NB4 (cell line): ENCODE measurements at regions not wholly inside any gene's neighbourhood (a gene's known extent, or its start where the extent isn't known, plus 50 kb on each side); places are given as distances from the start of the nearest gene placed in this dataset.

Experiments used
- CTCF ChIP-seq: IDR thresholded peaks from one replicate; pipeline ENCODE4 v1.5.1; 2012; ENCODE audit warnings: low read depth, low read length
- POLR2A ChIP-seq: IDR thresholded peaks from 2 replicates; pipeline ENCODE4 v1.6.1; 2011; ENCODE audit warnings: mild to moderate bottlenecking; ENCODE audit not compliant: insufficient read length; ENCODE audit errors: extremely low read depth
- TF ChIP-seq, protein P1 (sequence below): IDR thresholded peaks from 2 replicates; pipeline ENCODE4 v1.6.1; 2011; ENCODE audit warnings: low read depth, low read length

GRCh38 chr12:92549516-92549915, 153.3 kb upstream of the PLEKHG7 start:
- TF ChIP-seq CTCF (no peak), POLR2A (no peak)
- TF ChIP-seq, protein P1, sequence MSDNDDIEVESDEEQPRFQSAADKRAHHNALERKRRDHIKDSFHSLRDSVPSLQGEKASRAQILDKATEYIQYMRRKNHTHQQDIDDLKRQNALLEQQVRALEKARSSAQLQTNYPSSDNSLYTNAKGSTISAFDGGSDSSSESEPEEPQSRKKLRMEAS = no peak
